Heart right ventricle (tissue), 16 donors: ENCODE measurements at regions not wholly inside any gene's neighbourhood (a gene's known extent, or its start where the extent isn't known, plus 50 kb on each side); places are given as distances from the start of the nearest gene placed in this dataset.

Source experiments
- ATAC-seq, 8 donors: fragments of 200-7000 bp; cut with Tn5 transposase; one replicate each; pipeline ENCODE4 v1.9.1; 2020; ENCODE audit warnings: mild to moderate bottlenecking in 8 of 8, moderate library complexity in 8 of 8, moderate number of reproducible peaks in 1 of 8
- DNase-seq, 2 donors: peaks; one replicate each; pipeline ENCODE4 v3.0.0-alpha.2; 2020
- H3K27ac ChIP-seq, 10 donors: fragments of 200-600 bp; sonication (generic) in 2 of 10; one replicate each; pipeline versions ENCODE4 v1.5.0 to v1.8.0; 2020 to 2022; ENCODE audit warnings: mild to moderate bottlenecking in 3 of 10
- H3K27me3 ChIP-seq, 7 donors: fragments of 200-600 bp; one replicate each; pipeline ENCODE4 v1.8.0; 2021 to 2022; ENCODE audit warnings: mild to moderate bottlenecking in 2 of 7
- H3K36me3 ChIP-seq, 9 donors: fragments of 200-600 bp; sonication (generic) in 1 of 9; one replicate each; pipeline versions ENCODE4 v1.5.0 to v1.8.0; 2020 to 2022; ENCODE audit warnings: mild to moderate bottlenecking in 2 of 9
- H3K4me1 ChIP-seq, 9 donors: fragments of 200-600 bp; sonication (generic) in 1 of 9; one replicate each; pipeline versions ENCODE4 v1.5.0 to v1.8.0; 2020 to 2022; ENCODE audit warnings: mild to moderate bottlenecking in 4 of 9
- H3K4me3 ChIP-seq, 10 donors: fragments of 200-600 bp; sonication (generic) in 2 of 10; one replicate each; pipeline versions ENCODE4 v1.5.0 to v1.8.0; 2020 to 2022; ENCODE audit warnings: mild to moderate bottlenecking in 7 of 10, moderate library complexity in 2 of 10
- H3K9me3 ChIP-seq, 11 donors: fragments of 200-600 bp in 10 of 11; sonication (generic) in 2 of 11; one replicate each; pipeline versions ENCODE4 v1.5.0 to v1.8.0; 2013 to 2022; ENCODE audit warnings: mild to moderate bottlenecking in 2 of 11, control low read depth in 1 of 11, moderate library complexity in 1 of 11
- WGBS, 2 donors: extraction: QIAGEN DNeasy Blood & Tissue Kit; methylation state at CpG; one replicate each; pipeline ENCODE4 v1.1.7; 2013; ENCODE audit warnings: inconsistent platforms in 1 of 2; 5-methylcytosine and 5-hydroxymethylcytosine counted together
- intact Hi-C, 10 donors: fragments of 100-400 bp; cut with DNase I; formaldehyde crosslinking; loops; one replicate each; pipeline versions ENCODE4 v1.11.1 to v1.14.2; 2022
- TF ChIP-seq, protein P1 (sequence below), 9 donors: fragments of 200-600 bp; sonication (generic) in 2 of 9; IDR thresholded peaks; one replicate each; pipeline versions ENCODE4 v1.5.0 to v1.8.0; 2021 to 2022; ENCODE audit warnings: antibody characterized with exemption in 9 of 9, mild to moderate bottlenecking in 5 of 9, moderate library complexity in 1 of 9
- donor health status: Arrhythmogenic right ventricular cardiomyopathy.
- donor health status: ischemic (EF 13 %, LVEDD 7.1; RV severe dilation, severe dysfunction).
- donor health status: healthy with polysubstance abuse.
- donor health status: DM: no; HTN: yes; CAD: no.
- donor health status: DM: no; HTN: no; CAD: no.
- donor health status: ischemic (EF 25% LVEDD 6.9; RV normal size, moderate dysfunction).
- donor health status: ischemic (EF 25% LVEDD 5.7; RV mildly dilated, moderate dysfunction).
- donor health status: healthy.
- donor health status: DM: yes; HTN: yes; CAD: no.
- donor health status: Ischemic cardiomyopathy.
- donor health status: ischemic (EF 35%, LVEDD 5.7; RV mildly dilated, moderate dysfunction).
- donor health status: nonischemic (EF 11% LVEDD 7.7; RV severe dilation, severe dysfunction).
- donor health status: DM: yes; HTN: yes; CAD: no.
- donor health status: PGD.
- donor health status: ischemic (EF 29% LVEDD 5.4; RV normal size, mild dysfunction).
- donor health status: nonischemic (EF 23%, LVEDD 6.1; RV moderate dilation, normal function).

DNA sequence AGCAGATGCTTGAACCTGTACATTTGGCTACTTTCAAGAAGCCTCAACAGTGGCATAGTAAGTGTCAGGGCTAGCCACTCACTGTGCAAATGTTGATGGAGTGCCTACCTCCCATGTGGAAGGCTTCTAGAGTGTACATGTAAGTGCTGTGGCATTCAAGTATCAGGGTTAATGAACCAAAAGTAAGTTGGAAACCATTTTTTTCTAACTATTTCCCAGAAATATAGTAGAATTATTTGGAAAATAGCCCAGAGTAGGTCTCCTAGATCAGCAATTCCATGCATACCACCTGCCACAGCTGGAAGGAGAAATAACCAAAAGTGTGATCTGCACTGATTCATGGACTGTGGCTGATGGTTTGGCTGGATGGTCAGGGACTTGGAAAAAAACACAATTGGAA is 53.3 kb downstream of the FOXD1 start:
- Histone ChIP-seq H3K27me3 (peaks cover 0 to 57% (median 46%) of the 10 kb centered on the region in 7 donors), H3K4me1 (no peaks in the 10 kb centered on the region), H3K4me3 (no peak overlapping the region), H3K27ac (no peak overlapping the region), H3K36me3 (no peaks in the 10 kb centered on the region), H3K9me3 (no peaks in the 10 kb centered on the region)
- no peak for DNase-seq
- intact Hi-C loops = no loop called here
- no peak for ATAC-seq
- TF ChIP-seq, protein P1, sequence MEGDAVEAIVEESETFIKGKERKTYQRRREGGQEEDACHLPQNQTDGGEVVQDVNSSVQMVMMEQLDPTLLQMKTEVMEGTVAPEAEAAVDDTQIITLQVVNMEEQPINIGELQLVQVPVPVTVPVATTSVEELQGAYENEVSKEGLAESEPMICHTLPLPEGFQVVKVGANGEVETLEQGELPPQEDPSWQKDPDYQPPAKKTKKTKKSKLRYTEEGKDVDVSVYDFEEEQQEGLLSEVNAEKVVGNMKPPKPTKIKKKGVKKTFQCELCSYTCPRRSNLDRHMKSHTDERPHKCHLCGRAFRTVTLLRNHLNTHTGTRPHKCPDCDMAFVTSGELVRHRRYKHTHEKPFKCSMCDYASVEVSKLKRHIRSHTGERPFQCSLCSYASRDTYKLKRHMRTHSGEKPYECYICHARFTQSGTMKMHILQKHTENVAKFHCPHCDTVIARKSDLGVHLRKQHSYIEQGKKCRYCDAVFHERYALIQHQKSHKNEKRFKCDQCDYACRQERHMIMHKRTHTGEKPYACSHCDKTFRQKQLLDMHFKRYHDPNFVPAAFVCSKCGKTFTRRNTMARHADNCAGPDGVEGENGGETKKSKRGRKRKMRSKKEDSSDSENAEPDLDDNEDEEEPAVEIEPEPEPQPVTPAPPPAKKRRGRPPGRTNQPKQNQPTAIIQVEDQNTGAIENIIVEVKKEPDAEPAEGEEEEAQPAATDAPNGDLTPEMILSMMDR (IDR thresholded peaks at IDR 0.05) = no peak

- Histone ChIP-seq H3K4me3 (no peak overlapping the region), H3K27ac (no peak overlapping the region), H3K4me1 (no peaks in the 10 kb centered on the region), H3K9me3 (no peaks in the 10 kb centered on the region), H3K36me3 (no peaks in the 10 kb centered on the region), H3K27me3 (peaks cover 0 to 59% (median 48%) of the 10 kb centered on the region in 7 donors)
- WGBS, 2 donors = 62 to 66% methylated on average over 4 of the region's 4 CpGs
- intact Hi-C loops = no loop called here
- TF ChIP-seq, protein P1 (IDR thresholded peaks at IDR 0.05) = no peak
- DNase-seq (no peak), ATAC-seq (no peak)
Measured at GRCh38 chr5:73394610-73395009, 54.0 kb downstream of the FOXD1 start.

- Histone ChIP-seq H3K36me3 (no peaks in the 10 kb centered on the region), H3K27me3 (peaks cover 0 to 66% (median 53%) of the 10 kb centered on the region in 7 donors), H3K4me3 (no peak overlapping the region), H3K9me3 (no peaks in the 10 kb centered on the region), H3K27ac (no peak overlapping the region), H3K4me1 (no peaks in the 10 kb centered on the region)
- DNase-seq = no peak
- intact Hi-C loops = no loop called here
- TF ChIP-seq, protein P1 (IDR thresholded peaks at IDR 0.05) = no peak
- no peak for ATAC-seq
- 75 to 81% methylated on average over 2 of the region's 2 CpGs for WGBS, 2 donors
Measured at GRCh38 chr5:73393611-73394489, 54.7 kb downstream of the FOXD1 start.

GRCh38 chr5:73392775-73393174 is 55.8 kb downstream of the FOXD1 start:
- no peak for DNase-seq
- intact Hi-C loops = no loop called here
- Histone ChIP-seq H3K9me3 (no peaks in the 10 kb centered on the region), H3K27me3 (peaks cover 0 to 60% (median 52%) of the 10 kb centered on the region in 7 donors), H3K27ac (no peak overlapping the region), H3K36me3 (no peaks in the 10 kb centered on the region), H3K4me3 (no peak overlapping the region), H3K4me1 (peaks cover 0 to 4% (median 0%) of the 10 kb centered on the region in 9 donors)
- 50 to 57% methylated on average over 3 of the region's 3 CpGs for WGBS, 2 donors
- ATAC-seq = no peak
- TF ChIP-seq, protein P1 (IDR thresholded peaks at IDR 0.05) = no peak
